Sigmoid colon (tissue), 6 donors: ENCODE measurements at regions not wholly inside any gene's neighbourhood (a gene's known extent, or its start where the extent isn't known, plus 50 kb on each side); places are given as distances from the start of the nearest gene placed in this dataset.

Experiments
- DNase-seq: peaks from one replicate; pipeline ENCODE4 v3.0.0-alpha.2; 2019
- H3K27ac ChIP-seq, 4 donors: fragments of 200-600 bp; sonication (generic); one replicate each; pipeline ENCODE4 v1.5.1; 2016 to 2019; ENCODE audit warnings: mild to moderate bottlenecking in 1 of 4
- H3K27me3 ChIP-seq, 3 donors: fragments of 200-600 bp; sonication (generic); one replicate each; pipeline ENCODE4 v1.5.1; 2019; ENCODE audit warnings: mild to moderate bottlenecking in 1 of 3
- H3K36me3 ChIP-seq, 4 donors: fragments of 200-600 bp; sonication (generic); one replicate each; pipeline ENCODE4 v1.5.1; 2016 to 2019
- H3K4me1 ChIP-seq, 4 donors: fragments of 200-600 bp; sonication (generic); one replicate each; pipeline ENCODE4 v1.5.1; 2017 to 2019
- H3K4me3 ChIP-seq, 4 donors: fragments of 200-600 bp; sonication (generic); one replicate each; pipeline ENCODE4 v1.5.1; 2017 to 2019; ENCODE audit warnings: mild to moderate bottlenecking in 2 of 4, moderate library complexity in 1 of 4
- H3K9me3 ChIP-seq, 4 donors: fragments of 200-600 bp in 3 of 4; sonication (generic) in 3 of 4; one replicate each; pipeline versions ENCODE4 v1.5.1 to v1.6.1; 2013 to 2019
- EP300 ChIP-seq, 4 donors: sonication (generic); formaldehyde crosslinking; IDR thresholded peaks; one replicate each; pipeline ENCODE4 v1.6.1; 2017; ENCODE audit warnings: antibody characterized with exemption in 4 of 4
- POLR2A ChIP-seq, 2 donors: fragments of 450-650 bp; IDR thresholded peaks; one replicate each; pipeline ENCODE4 v1.6.1; 2016; ENCODE audit warnings: antibody characterized with exemption in 2 of 2, mild to moderate bottlenecking in 2 of 2, moderate library complexity in 2 of 2
- POLR2AphosphoS5 ChIP-seq, 4 donors: sonication (generic); formaldehyde crosslinking; IDR thresholded peaks; one replicate each; pipeline ENCODE4 v1.6.1; 2017; ENCODE audit warnings: antibody characterized with exemption in 4 of 4
- WGBS, 2 donors: extraction: QIAGEN DNeasy Blood & Tissue Kit; methylation state at CpG; one replicate each; pipeline ENCODE4 v1.1.7; 2013; 5-methylcytosine and 5-hydroxymethylcytosine counted together
- intact Hi-C: fragments of 100-400 bp; cut with DNase I; formaldehyde crosslinking; loops from one replicate; pipeline ENCODE4 v1.15.1; 2023
- small RNA-seq, 3 donors: library from RNA; depleted of rRNA; stranded (forward); fragments of <200 nt; gene quantifications; one replicate each; pipeline ENCODE3, GENCODE V24; 2016
- TF ChIP-seq, protein P1 (sequence below), 4 experiments: fragments of 450-650 bp in 3 of 4; fragments of 200-600 bp in 1 of 4; IDR thresholded peaks; one replicate each; pipeline ENCODE4 v1.5.1; 2016 to 2019; ENCODE audit warnings: antibody characterized with exemption in 4 of 4, mild to moderate bottlenecking in 3 of 4, moderate library complexity in 2 of 4
- donor health status: healthy with polysubstance abuse.
- donor health status: healthy.

DNA sequence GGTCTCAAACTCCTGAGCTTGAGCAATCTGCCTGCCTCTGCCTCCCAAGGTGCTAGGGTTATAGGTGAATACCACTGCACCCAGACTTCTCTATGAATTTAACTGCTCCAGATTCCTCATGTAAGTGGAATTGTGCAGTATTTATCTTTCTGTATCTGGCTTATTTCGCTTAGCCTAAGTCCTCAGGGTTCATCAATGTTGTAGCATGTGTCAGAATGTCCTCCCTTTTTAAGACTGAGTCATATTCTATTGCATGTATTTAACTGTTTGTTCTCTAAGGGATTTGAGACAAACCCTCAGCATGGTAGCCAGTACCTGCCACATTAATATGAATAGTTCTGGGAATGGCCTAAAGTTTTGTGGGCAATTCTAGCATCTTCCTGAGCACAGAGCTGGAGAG, 53.9 kb upstream of the TUT7 start:
- no peak for TF ChIP-seq EP300 (IDR thresholded peaks at IDR 0.05)
- no peak for TF ChIP-seq POLR2AphosphoS5 (IDR thresholded peaks at IDR 0.05)
- TF ChIP-seq, protein P1, sequence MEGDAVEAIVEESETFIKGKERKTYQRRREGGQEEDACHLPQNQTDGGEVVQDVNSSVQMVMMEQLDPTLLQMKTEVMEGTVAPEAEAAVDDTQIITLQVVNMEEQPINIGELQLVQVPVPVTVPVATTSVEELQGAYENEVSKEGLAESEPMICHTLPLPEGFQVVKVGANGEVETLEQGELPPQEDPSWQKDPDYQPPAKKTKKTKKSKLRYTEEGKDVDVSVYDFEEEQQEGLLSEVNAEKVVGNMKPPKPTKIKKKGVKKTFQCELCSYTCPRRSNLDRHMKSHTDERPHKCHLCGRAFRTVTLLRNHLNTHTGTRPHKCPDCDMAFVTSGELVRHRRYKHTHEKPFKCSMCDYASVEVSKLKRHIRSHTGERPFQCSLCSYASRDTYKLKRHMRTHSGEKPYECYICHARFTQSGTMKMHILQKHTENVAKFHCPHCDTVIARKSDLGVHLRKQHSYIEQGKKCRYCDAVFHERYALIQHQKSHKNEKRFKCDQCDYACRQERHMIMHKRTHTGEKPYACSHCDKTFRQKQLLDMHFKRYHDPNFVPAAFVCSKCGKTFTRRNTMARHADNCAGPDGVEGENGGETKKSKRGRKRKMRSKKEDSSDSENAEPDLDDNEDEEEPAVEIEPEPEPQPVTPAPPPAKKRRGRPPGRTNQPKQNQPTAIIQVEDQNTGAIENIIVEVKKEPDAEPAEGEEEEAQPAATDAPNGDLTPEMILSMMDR (IDR thresholded peaks at IDR 0.05) = no peak
- no peak for TF ChIP-seq POLR2A (IDR thresholded peaks at IDR 0.05)
- Histone ChIP-seq H3K9me3 (no peaks in the 10 kb centered on the region), H3K27ac (peak overlapping the region in 1 of 4 donors; percentile 76), H3K4me3 (no peak overlapping the region), H3K36me3 (no peaks in the 10 kb centered on the region), H3K27me3 (no peaks in the 10 kb centered on the region), H3K4me1 (peaks cover 0 to 43% (median 27%) of the 10 kb centered on the region in 4 donors)
- intact Hi-C loops = loop anchor here (5.0 kb wide), 1 partner anchor 51 kb away; no protein-coding TSS in a partner anchor
- 84% methylated on average over 1 of the region's 1 CpG for WGBS, 2 donors
- DNase-seq = no peak

DNA sequence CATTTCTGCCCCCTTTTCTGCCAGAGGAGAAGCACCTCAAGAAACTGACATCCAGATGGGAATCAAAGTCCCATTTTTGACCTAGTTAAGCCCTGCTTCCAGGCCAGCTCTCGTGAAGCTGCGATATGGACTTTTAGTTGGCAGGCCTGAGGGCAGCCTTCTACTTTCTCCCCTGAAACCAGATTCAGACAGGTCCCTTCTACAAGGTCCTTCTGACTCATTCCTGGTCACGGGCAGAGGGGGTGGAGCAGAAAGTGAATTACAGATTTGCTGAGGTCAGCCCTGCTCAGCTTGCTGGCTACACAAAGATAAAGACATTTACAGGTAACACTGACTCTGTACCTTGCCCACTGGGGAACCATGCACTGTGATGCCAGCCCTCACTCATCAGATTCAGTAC, 52.8 kb upstream of the TUT7 start:
- Histone ChIP-seq H3K4me1 (peaks cover 0 to 43% (median 27%) of the 10 kb centered on the region in 4 donors), H3K27me3 (no peaks in the 10 kb centered on the region), H3K4me3 (no peak overlapping the region), H3K36me3 (no peaks in the 10 kb centered on the region), H3K9me3 (no peaks in the 10 kb centered on the region), H3K27ac (peak overlapping the region in 3 of 4 donors; percentile 72 to 81 (median 76))
- intact Hi-C loops = loop anchor here (5.0 kb wide), 1 partner anchor 50 kb away; no protein-coding TSS in a partner anchor
- no peak for DNase-seq
- WGBS, 2 donors = 51 to 81% methylated on average over 3 of the region's 3 CpGs
- TF ChIP-seq, protein P1 (IDR thresholded peaks at IDR 0.05) = no peak
- no peak for TF ChIP-seq EP300 (IDR thresholded peaks at IDR 0.05)
- TF ChIP-seq POLR2AphosphoS5 (IDR thresholded peaks at IDR 0.05) = no peak
- TF ChIP-seq POLR2A (IDR thresholded peaks at IDR 0.05) = no peak

DNA sequence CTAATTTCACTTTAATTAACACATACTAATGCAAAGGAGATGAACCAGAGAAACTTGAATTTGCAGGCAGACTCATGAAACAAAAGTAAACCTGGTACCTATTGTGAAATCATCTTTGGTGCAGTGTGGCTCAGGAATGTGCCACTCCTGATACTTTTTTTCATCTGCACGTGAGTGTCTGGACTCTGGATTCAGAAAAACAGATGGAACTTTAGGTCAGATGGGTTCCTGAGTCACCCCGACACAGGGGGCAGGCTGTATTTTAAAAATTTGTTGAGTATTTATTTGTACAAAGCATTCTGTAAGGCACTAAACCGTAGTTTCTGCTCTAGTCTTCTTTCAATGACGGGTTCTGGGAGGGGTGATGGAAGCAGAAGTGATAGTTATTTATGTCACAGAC, 52.2 kb upstream of the TUT7 start:
- WGBS, 2 donors = 26 to 58% methylated on average over 4 of the region's 4 CpGs
- Histone ChIP-seq H3K4me1 (peaks cover 0 to 43% (median 27%) of the 10 kb centered on the region in 4 donors), H3K27ac (peak overlapping the region; percentile 62 to 81 (median 74)), H3K36me3 (no peaks in the 10 kb centered on the region), H3K9me3 (no peaks in the 10 kb centered on the region), H3K4me3 (no peak overlapping the region), H3K27me3 (no peaks in the 10 kb centered on the region)
- DNase-seq = no peak
- TF ChIP-seq, protein P1 (IDR thresholded peaks at IDR 0.05) = no peak
- peak in 3 of 4 donors; percentile 18 to 60 (median 57) for TF ChIP-seq POLR2AphosphoS5 (IDR thresholded peaks at IDR 0.05)
- peak in 2 of 4 donors; percentile 56 to 81 for TF ChIP-seq EP300 (IDR thresholded peaks at IDR 0.05)
- TF ChIP-seq POLR2A (IDR thresholded peaks at IDR 0.05) = no peak
- intact Hi-C loops = loop anchor here (5.0 kb wide), 1 partner anchor 49 kb away; no protein-coding TSS in a partner anchor

DNA sequence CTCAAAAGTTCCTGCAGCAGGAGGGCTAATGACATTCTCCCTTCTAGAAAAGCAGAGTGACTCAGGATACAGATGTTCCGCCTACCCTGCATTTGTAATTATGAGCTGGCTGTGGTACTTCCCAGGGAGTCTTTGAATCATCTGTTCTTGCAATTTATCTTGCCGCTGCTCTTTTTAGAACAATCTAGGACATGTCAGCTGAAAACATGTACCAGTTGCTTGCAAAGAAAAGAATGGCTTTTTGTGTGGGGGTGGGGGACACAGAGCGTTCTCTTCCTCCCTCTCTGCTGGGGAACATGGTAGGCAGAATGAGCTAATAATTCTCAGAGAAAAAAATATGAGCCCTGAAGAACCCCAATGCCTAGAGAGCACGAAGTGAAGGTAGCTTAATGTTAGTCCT, 51.7 kb upstream of the TUT7 start:
- Histone ChIP-seq H3K4me1 (peaks cover 0 to 43% (median 27%) of the 10 kb centered on the region in 4 donors), H3K27ac (peak overlapping the region; percentile 62 to 81 (median 74)), H3K27me3 (no peaks in the 10 kb centered on the region), H3K36me3 (no peaks in the 10 kb centered on the region), H3K4me3 (no peak overlapping the region), H3K9me3 (no peaks in the 10 kb centered on the region)
- WGBS, 2 donors = 35 to 41% methylated on average over 4 of the region's 4 CpGs
- TF ChIP-seq, protein P1 (IDR thresholded peaks at IDR 0.05) = no peak
- TF ChIP-seq POLR2AphosphoS5 (IDR thresholded peaks at IDR 0.05) = peak in 2 of 4 donors; percentile 36 to 54
- no peak for DNase-seq
- intact Hi-C loops = loop anchor here (5.0 kb wide), 1 partner anchor 49 kb away; no protein-coding TSS in a partner anchor

DNA sequence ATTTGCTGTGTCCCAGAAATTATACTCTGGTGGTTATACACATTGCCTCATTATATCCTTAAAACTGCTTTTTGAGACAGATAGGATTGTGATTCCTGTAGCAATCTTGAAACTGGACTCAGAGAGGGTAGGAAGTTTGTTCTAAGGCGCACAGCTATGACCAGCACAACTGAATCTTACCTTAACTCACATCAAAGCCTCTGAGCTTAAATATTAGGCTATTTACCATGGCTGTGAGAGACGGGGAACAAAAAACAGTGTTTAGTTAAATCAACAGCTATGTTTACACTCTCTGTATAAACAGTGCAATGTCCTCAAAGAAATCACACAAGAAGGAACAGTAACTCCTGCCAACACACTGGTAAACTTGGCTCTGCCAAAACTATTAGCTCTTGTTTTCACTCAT, 50.9 kb upstream of the TUT7 start:
- peak overlapping the region; percentile 62 to 81 (median 74) for H3K27ac ChIP-seq

More for the DNA sequence above, 50.9 kb upstream of the TUT7 start:
- Histone ChIP-seq H3K36me3 (no peaks in the 10 kb centered on the region), H3K4me1 (peaks cover 0 to 43% (median 27%) of the 10 kb centered on the region in 4 donors), H3K9me3 (no peaks in the 10 kb centered on the region), H3K27me3 (no peaks in the 10 kb centered on the region), H3K4me3 (no peak overlapping the region)
- DNase-seq = no peak
- intact Hi-C loops = loop anchor here (5.0 kb wide), 1 partner anchor 48 kb away; no protein-coding TSS in a partner anchor
- 18 to 60% methylated on average over 2 of the region's 2 CpGs for WGBS, 2 donors
- TF ChIP-seq POLR2AphosphoS5 (IDR thresholded peaks at IDR 0.05) (peak in 2 of 4 donors; percentile 25 to 29), POLR2A (IDR thresholded peaks at IDR 0.05) (no peak), EP300 (IDR thresholded peaks at IDR 0.05) (no peak)

Small RNAs in the stretch of these regions (small RNA-seq; reads per million reads assigned to genes)
- 0 reads per million in 3 donors for gene AL158828.1
- 0 to 1.4 (median 0.32) reads per million in 3 donors for gene RNU2-36P
